GF-D8 (cell line): ENCODE measurements at regions not wholly inside any gene's neighbourhood (a gene's known extent, or its start where the extent isn't known, plus 50 kb on each side); places are given as distances from the start of the nearest gene placed in this dataset.
"Not testable (repeated sequence)": the region's sequence is repeated elsewhere in the genome, so short reads cannot be mapped to it uniquely, and the experiment has no call there.

ENCODE experiments used
- DNase-seq: peaks from one replicate; lab custom pipeline; 2025; lab: John Stamatoyannopoulos, UW

GRCh38 chr11:43130616-43131015 lies 181.2 kb upstream of the API5 start:
- DNase-seq: no peak

GRCh38 chr11:43135966-43136534 lies 175.7 kb upstream of the API5 start:
- no peak for DNase-seq

DNA sequence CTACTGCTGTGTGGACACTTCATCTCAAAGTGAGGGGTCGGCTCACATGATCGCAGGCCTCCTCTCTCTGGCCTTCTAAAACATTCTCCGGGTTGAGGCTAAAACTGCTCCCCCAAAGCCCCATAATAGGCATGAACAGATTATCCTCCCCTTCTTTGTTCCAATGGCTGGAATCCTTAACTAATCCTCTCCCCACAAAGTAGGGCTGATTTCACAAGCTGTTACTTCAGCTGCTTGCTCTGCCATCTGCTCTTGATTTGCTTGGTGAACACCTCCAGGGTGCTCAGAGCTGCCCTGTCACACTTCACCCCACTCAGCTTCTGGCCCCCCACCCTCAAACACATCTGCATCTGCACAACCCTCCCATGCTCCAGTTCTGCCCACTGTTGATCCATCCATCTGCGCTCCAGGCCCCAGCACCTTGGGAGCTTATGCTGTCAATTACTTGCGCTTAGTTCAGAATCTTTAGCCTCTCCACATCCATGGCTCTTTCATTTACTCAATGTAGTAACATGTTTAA lies 173.1 kb upstream of the API5 start:
- no peak for DNase-seq

DNA sequence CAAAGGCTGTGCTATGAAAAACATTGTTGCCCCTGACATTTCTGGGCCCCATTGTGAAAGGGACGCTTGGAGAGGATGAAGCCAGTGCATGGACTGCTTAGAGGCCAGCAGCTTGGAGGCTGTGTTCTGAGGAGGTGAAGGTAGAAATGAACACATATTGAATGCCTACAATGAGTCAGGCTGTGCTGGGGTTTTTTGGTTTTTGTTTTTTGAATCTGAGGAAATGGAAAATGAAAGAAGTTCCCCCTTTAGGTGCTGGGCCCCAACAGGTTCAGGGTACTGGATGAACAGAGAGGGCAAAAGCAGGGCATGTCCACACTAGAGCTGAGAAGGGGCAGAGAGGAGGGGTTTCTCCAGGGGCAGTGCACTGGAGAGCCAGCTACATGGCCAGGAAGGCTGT lies 166.1 kb upstream of the API5 start:
- DNase-seq: no peak

DNA sequence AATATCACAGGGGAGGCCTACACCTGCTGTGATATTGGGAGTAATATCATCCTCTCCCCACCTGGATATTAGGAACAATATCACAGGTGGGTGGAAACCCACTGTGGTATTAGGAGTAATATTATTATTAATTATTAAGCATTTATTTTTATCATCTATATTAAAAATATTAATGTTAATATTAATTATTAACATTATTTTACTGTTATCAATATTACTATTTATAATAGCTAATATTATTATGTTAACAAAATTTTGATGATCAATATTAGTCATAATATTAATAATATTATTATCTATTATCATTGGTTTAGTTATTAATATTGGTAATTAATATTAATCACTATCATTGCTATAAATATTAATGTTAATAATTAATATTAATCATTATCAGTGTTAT lies 161.1 kb upstream of the API5 start:
- no peak for DNase-seq

DNA sequence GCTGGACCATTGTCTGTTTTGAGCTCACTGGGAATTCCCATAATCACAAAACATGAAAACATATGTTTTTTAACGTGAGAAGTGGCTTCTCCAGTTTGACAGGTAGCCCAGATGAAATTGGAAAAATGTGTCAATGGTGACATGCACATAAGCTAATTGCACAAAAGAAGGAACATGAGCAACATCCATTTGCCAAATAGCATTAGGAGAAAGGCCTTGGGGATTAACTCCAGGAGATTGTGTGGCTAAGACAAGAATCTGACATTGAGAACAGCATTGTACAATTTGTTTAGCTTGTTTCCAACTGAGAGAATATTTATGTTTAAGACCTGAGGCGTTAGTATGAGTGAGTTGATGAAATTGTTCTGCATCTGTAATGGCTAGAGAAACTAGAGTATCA lies 147.0 kb upstream of the API5 start:
- DNase-seq: no peak

DNA sequence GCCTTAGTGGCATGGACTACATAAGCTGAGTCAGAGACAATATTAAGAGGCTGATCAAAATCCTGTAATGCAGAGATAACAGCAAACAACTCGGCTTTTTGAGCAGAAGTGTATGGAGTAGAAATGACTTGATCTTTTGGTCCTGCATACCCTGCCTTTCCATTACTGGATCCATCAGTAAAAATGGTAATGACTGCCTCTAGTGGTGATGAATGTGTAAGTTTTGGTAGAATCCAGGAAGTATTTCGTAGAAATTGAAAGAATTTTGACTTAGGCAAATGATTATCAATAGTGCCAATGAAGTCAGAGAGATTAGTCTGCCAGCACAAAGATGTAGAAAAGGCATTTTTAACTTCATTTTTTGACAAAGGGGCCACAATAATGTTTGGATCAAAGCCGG lies 146.4 kb upstream of the API5 start:
- DNase-seq: not testable (repeated sequence)

DNA sequence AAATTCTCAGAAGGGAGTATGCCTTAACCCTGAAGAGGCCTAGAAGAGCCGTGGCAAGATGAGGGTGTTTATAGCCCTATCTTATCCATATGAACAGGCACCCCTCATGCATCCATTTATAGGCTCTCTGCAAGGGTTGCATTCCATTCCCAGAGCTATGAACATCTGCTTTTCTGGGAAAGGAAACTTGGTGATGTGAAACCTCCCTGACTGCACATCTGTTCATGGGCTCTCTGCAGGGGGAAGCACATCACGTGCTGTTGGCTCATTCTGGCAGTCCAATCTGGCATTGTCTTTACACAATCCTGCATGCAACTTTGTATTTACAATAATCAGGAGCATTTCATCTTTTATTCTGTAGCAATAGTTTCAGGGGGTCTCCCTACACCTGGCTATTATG lies 143.6 kb upstream of the API5 start:
- not testable (repeated sequence) for DNase-seq

GRCh38 chr11:43172477-43172876 lies 139.3 kb upstream of the API5 start:
- DNase-seq: no peak

DNA sequence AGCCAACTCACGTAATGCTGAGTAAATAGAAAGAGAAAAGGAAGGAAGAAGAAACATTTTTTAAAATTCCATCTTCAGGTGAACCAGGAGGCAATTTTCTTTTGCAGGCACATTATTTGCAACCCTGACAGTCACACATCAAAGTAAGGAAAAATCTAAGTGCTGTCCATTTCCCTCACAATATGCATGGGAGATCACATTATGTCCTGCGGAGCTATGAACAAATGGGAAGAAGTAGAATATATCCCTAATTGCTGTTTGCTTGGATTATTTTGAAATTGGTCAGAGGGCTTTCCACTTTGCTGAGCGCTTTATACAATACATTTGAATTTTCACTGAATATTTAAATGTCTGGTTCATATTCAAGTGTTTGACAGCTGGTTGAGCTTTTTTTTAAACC lies 133.8 kb upstream of the API5 start:
- no peak for DNase-seq

DNA sequence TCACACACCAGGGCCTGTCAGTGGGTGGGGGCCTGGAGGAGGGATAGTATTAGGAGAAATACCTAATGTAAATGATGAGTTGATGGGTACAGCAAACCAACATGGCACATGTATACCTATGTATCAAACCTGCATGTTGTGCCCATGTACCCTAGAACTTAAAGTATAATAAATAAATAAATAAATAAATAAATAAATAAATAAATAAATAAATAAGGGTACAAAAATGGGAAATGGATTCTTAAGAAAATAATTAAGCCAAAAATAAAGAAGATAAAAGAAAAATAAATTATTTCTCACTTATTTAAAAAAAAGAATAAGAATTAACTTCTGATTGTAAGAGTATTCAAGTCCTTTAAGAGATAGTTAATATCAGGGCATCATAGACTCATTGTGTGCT lies 117.3 kb upstream of the API5 start:
- not testable (repeated sequence) for DNase-seq

DNA sequence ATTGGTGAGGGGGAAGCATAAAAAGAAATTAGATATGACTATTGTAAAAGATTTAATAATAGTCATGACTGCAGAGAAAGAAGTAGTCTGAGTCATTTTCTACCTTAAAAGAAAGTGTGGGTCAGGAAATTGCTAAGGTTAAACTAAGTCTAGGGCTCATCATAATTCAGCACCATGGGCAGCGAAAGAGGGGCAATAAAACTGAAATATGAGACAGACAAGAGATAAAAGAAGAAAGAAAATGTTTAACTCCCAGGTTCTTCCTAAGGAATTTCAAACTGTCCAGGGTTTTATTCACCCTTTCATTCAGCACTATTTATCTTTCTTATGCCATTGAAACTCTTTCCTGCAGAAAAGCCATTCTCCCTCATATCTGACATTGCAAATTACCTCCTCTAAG lies 114.4 kb upstream of the API5 start:
- no peak for DNase-seq

GRCh38 chr11:43200031-43200430 lies 111.8 kb upstream of the API5 start:
- DNase-seq: no peak

- no peak for DNase-seq
Observed at GRCh38 chr11:43212279-43212678, 99.5 kb upstream of the API5 start.

GRCh38 chr11:43214471-43214870 lies 97.3 kb upstream of the API5 start:
- DNase-seq: no peak

DNA sequence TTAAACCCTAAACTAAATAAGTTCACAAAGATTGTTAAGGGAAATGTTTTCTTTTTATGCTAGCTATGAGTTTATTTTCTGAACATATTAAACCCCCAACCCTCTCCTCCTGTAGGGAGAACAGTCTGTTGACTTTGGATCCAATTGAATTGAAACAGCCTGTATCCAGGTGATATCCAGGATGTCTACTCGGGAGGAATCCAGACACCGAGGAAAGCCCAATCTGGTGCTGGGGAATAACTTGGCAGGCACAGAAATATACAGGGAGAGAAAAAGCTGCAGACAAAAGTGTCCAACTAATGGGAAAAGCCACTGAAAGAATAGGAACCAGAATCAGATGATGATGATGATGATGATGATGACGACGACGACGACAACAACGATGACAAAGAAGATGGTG lies 93.9 kb upstream of the API5 start:
- no peak for DNase-seq

- DNase-seq: no peak
Observed at GRCh38 chr11:43222215-43222614, 89.6 kb upstream of the API5 start.

DNA sequence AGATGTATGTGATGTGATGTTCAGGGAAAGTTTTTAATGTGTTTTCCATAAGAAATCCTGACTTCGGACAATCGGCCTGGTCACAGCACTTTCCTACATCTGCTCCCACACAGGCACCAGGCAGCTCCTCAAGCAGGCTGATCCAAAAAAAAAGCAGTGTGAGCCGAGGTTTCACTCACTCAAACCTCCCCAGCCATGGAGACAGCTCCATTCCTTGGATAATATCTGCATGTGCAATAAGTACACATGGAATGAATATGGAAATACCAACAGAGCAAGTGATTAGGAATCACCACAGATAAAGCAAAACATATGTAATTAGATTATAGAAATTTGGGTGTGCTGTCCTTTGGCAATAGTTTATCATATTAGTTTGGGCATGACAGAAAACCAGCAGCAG lies 88.8 kb upstream of the API5 start:
- DNase-seq: no peak

DNA sequence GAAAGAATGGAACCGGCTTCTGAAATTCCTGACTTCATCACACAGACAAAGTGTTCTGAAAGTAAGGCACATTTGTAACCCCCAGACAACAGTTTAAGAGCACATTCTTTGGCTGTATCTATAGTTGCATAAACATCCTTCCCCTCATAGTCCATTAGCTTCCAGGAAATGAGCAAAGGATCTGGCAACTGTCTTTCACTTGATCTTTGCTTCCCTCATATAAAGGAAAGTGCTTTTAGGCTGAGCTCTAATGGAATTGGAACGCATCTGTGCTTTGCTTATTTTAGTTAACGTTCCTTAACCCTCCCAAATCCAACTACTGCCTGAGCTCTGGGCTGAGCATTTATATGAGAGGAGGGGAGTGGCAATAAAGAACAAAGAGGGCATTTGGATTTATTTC lies 76.9 kb upstream of the API5 start:
- DNase-seq: no peak

- no peak for DNase-seq
Observed at GRCh38 chr11:43238341-43238740, 73.5 kb upstream of the API5 start.

DNA sequence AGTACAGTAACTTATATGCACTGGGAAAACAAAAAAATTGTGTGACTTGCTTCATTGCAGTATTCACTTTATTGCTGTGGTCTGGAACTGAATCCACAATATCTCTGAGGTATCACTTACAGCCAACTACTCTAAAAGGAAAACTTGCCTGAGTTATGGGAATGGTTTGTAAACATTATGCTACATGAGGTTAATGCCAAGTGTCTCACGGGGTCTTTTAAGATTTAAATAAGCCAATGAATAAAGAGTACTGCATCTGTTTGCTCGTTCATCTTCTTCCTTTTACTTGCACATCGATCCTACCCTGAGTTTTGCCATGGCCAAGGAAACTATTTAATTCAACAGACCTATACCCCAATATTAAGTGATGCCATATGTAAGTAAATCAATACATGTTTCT lies 72.0 kb upstream of the API5 start:
- no peak for DNase-seq

GRCh38 chr11:43242401-43242800 lies 69.4 kb upstream of the API5 start:
- no peak for DNase-seq

GRCh38 chr11:43243927-43244326 lies 67.9 kb upstream of the API5 start:
- DNase-seq: no peak

GRCh38 chr11:43245466-43245865 lies 66.3 kb upstream of the API5 start:
- no peak for DNase-seq

DNA sequence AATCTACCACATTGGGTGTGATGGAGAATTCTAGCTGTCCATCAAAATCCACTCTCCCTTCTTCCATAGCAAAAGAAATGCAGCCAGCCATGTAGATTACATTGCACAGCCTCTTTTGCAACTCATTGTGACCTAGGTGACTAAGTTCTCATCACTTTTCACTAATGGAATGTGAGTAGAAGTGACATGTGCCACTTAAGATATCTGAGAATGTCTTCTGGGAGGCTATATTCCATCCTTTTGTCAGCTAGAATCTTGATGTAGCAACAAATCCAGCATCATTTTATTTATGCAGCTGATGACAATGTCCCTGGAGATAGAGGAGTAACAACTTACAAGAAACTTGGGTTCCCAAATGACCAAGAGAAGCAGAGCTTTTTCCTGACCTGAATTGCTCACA lies 61.5 kb upstream of the API5 start:
- no peak for DNase-seq
